Activated naive CD8-positive, alpha-beta T cell treated with anti-CD3 and anti-CD28 coated beads, Interleukin-2, amount 50 U/mL, for 24 hours (primary cell): ENCODE measurements at regions not wholly inside any gene's neighbourhood (a gene's known extent, or its start where the extent isn't known, plus 50 kb on each side); places are given as distances from the start of the nearest gene placed in this dataset.
A peak's percentile ranks its signal among the peaks of the same experiment; 100 is the strongest.
"Not testable (repeated sequence)": the region's sequence is repeated elsewhere in the genome, so short reads cannot be mapped to it uniquely, and the experiment has no call there.

ENCODE experiments used
- ATAC-seq: fragments of 150-1000 bp; cut with Tn5 transposase; one replicate; pipeline ENCODE4 v1.10.0; 2021
- DNase-seq: peaks from one replicate; pipeline ENCODE4 v3.0.0; 2021
- H3K27ac Mint-ChIP-seq: one replicate; pipeline ENCODE4 v1.8.0; 2021; ENCODE audit warnings: mild to moderate bottlenecking, mixed read lengths
- H3K27me3 Mint-ChIP-seq: one replicate; pipeline ENCODE4 v1.8.0; 2021; ENCODE audit warnings: mixed read lengths
- H3K36me3 Mint-ChIP-seq: one replicate; pipeline ENCODE4 v1.8.0; 2021; ENCODE audit warnings: low read depth, mixed read lengths
- H3K4me1 Mint-ChIP-seq: one replicate; pipeline ENCODE4 v1.8.0; 2021; ENCODE audit warnings: mixed read lengths
- H3K4me3 Mint-ChIP-seq: one replicate; pipeline ENCODE4 v1.8.0; 2021; ENCODE audit warnings: mild to moderate bottlenecking, moderate library complexity, mixed read lengths
- H3K9me3 Mint-ChIP-seq: one replicate; pipeline ENCODE4 v1.8.0; 2021; ENCODE audit warnings: mixed read lengths

GRCh38 chr9:63041710-63042109, 1851.9 kb downstream of the SPATA31A7 start:
- ATAC-seq, H3K4me1 Mint-ChIP-seq, H3K36me3 Mint-ChIP-seq, H3K4me3 Mint-ChIP-seq, DNase-seq, H3K27me3 Mint-ChIP-seq, H3K9me3 Mint-ChIP-seq: not testable (repeated sequence)
- H3K27ac Mint-ChIP-seq, result peak overlapping the region; percentile 3
